ENCODE measurements at regions not wholly inside any gene's neighbourhood (a gene's known extent, or its start where the extent isn't known, plus 50 kb on each side); places are given as distances from the start of the nearest gene placed in this dataset.
"Not testable (repeated sequence)": the region's sequence is repeated elsewhere in the genome, so short reads cannot be mapped to it uniquely, and the experiment has no call there.

DNA sequence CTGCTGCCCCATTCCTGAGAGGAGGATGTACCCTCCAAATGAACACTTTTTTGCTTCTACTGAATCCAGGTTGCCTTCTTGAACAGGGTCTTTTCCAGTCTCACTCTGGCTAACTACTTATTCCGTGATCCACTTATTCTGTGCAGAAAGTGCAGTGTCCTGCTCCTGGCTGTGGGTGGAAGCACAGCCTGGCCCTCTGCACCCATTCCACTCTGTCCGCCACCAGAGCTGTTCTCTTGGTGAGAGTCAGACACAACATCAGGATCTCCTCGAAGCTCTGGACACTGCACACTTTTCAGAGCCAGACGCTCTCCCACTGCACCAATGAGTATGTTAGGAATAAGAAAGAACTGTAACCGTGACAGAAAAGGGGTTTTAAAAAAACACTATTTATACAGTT lies 174.2 kb downstream of the MCHR2 start:
- TF ChIP-seq SUZ12 (IDR thresholded peaks at IDR 0.05; ENCODE audit: extremely low read depth, insufficient read depth, insufficient read length) (no peak), ZNF274 (IDR thresholded peaks at IDR 0.05; ENCODE audit: low read depth, low read length) (no peak), YY1 (IDR thresholded peaks at IDR 0.05; ENCODE audit: insufficient read depth, insufficient read length) (no peak)
- no peak overlapping the region for H3K4me3 ChIP-seq (ENCODE audit: insufficient read length, low read depth)
- no peak for DNase-seq (ENCODE audit: low read depth, low spot score)
- H3K9me3 ChIP-seq (ENCODE audit: insufficient read depth, low read length), result no peaks in the 10 kb centered on the region
- no peaks in the 10 kb centered on the region for H3K27me3 ChIP-seq (ENCODE audit: insufficient read depth, insufficient read length)
- H3K9ac ChIP-seq (ENCODE audit: insufficient read length, low read depth), result no peak overlapping the region
- H3K36me3 ChIP-seq (ENCODE audit: insufficient read depth, insufficient read length, low read length), result no peaks in the 10 kb centered on the region
- H3K4me1 ChIP-seq (ENCODE audit: insufficient read depth, insufficient read length), result no peaks in the 10 kb centered on the region

DNA sequence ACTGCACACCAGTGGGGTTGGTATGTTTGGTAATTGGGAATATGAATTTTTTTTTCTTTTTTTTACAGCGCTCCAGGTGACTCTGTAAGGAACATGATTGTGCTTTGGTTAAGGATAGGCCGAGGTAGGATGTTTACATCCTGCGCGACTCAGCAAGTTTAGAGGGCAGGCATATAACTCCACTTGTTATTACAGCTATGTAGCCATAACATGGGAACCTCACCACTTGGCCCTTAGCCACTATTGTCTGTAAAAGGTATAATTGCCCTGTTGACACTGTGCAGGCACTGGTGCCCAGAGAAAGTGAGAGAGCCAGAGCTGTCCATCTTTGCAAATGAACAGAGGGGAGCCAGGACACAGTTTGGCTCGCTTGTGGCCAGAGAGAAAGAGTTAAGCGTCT lies 172.9 kb downstream of the MCHR2 start:
- no peak for TF ChIP-seq ZNF274 (IDR thresholded peaks at IDR 0.05; ENCODE audit: low read depth, low read length)
- no peak for TF ChIP-seq SUZ12 (IDR thresholded peaks at IDR 0.05; ENCODE audit: extremely low read depth, insufficient read depth, insufficient read length)
- no peak for TF ChIP-seq YY1 (IDR thresholded peaks at IDR 0.05; ENCODE audit: insufficient read depth, insufficient read length)
- Histone ChIP-seq H3K4me1 (ENCODE audit: insufficient read depth, insufficient read length) (no peaks in the 10 kb centered on the region), H3K4me3 (ENCODE audit: insufficient read length, low read depth) (no peak overlapping the region), H3K36me3 (ENCODE audit: insufficient read depth, insufficient read length, low read length) (no peaks in the 10 kb centered on the region), H3K9me3 (ENCODE audit: insufficient read depth, low read length) (no peaks in the 10 kb centered on the region), H3K27me3 (ENCODE audit: insufficient read depth, insufficient read length) (no peaks in the 10 kb centered on the region), H3K9ac (ENCODE audit: insufficient read length, low read depth) (no peak overlapping the region)
- no peak for DNase-seq (ENCODE audit: low read depth, low spot score)

DNA sequence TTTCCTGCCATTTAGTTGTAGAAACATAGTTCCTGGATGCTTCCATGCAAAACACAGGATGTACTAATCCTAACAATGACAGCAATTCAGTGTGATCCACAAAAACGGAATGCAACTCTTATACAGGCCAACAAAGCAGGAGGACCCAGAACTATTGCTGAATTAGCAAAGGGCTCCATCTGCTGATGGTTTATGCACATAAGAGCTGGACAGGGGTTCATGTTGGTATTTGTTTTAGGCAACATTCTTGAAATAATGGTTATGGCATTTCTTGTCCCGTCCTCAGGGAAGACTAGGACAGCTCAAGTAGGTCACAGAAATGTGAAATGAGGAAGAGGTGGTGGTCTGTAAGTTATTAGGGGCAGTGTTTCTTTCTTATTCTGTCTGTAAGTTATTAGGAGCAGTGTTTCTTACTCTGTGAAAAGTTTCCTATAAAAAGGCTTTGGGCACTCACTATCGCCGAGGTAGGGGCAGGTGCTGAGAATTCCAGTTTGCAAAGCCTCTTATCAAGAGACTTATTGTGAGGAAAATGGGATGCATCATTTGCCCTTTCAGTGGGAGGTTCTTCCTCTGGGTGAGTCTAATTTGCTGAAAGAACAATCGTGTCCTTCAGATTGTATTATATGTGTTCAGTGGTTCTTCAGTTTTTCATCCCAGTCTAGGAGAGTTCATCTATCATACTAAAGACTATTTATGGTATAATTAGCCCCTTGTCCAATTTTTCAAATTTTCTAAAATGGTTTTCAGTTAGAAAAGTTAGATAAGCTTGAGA lies 171.1 kb downstream of the MCHR2 start:
- Histone ChIP-seq H3K4me3 (ENCODE audit: insufficient read length, low read depth) (peak overlapping the region; percentile 24), H3K9ac (ENCODE audit: insufficient read length, low read depth) (no peak overlapping the region), H3K27me3 (ENCODE audit: insufficient read depth, insufficient read length) (no peaks in the 10 kb centered on the region), H3K36me3 (ENCODE audit: insufficient read depth, insufficient read length, low read length) (no peaks in the 10 kb centered on the region), H3K9me3 (ENCODE audit: insufficient read depth, low read length) (no peaks in the 10 kb centered on the region), H3K4me1 (ENCODE audit: insufficient read depth, insufficient read length) (no peaks in the 10 kb centered on the region)
- TF ChIP-seq SUZ12 (IDR thresholded peaks at IDR 0.05; ENCODE audit: extremely low read depth, insufficient read depth, insufficient read length) (no peak), YY1 (IDR thresholded peaks at IDR 0.05; ENCODE audit: insufficient read depth, insufficient read length) (no peak), ZNF274 (IDR thresholded peaks at IDR 0.05; ENCODE audit: low read depth, low read length) (no peak)
- no peak for DNase-seq (ENCODE audit: low read depth, low spot score)

DNA sequence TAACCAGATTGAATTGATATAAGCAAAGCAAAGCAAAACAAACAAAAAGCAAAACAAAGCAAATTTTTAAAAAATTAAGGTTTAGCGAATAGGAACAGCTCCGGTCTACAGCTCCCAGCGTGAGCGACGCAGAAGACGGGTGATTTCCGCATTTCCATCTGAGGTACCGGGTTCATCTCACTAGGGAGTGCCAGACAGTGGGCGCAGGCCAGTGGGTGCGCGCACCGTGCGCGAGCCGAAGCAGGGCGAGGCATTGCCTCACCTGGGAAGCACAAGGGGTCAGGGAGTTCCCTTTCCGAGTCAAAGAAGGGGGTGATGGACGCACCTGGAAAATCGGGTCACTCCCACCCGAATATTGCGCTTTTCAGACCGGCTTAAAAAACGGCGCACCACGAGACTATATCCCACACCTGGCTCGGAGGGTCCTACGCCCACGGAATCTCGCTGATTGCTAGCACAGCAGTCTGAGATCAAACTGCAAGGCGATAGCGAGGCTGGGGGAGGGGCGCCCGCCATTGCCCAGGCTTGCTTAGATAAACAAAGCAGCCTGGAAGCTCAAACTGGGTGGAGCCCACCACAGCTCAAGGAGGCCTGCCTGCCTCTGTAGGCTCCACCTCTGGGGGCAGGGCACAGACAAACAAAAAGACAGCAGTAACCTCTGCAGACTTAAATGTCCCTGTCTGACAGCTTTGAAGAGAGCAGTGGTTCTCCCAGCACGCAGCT lies 170.3 kb downstream of the MCHR2 start:
- H3K9ac ChIP-seq (ENCODE audit: insufficient read length, low read depth); DNase-seq (ENCODE audit: low read depth, low spot score); H3K36me3 ChIP-seq (ENCODE audit: insufficient read depth, insufficient read length, low read length); H3K9me3 ChIP-seq (ENCODE audit: insufficient read depth, low read length); H3K27me3 ChIP-seq (ENCODE audit: insufficient read depth, insufficient read length); H3K4me1 ChIP-seq (ENCODE audit: insufficient read depth, insufficient read length): not testable (repeated sequence)
- H3K4me3 ChIP-seq (ENCODE audit: insufficient read length, low read depth), result peak overlapping the region; percentile 24

DNA sequence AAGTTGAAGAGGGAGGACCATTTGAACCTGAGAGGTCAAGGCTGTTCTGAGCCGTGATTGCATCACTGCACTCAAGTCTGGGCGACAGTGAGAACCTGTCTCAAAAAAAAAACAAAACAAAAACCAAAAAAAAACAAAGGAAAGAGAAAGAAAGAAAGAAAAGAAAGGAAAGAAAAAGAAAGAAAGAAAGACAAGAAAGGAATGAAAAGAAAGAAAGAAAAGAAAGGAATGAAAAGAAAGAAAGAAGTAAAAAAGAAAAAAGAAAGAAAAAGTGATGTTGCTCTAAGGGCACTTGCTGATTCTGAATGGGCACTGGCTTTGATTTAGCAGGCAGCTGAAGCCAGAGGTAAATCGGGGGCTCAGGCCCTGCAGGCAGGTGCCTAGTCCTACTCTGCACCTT lies 161.0 kb downstream of the MCHR2 start:
- Histone ChIP-seq H3K36me3 (ENCODE audit: insufficient read depth, insufficient read length, low read length) (no peaks in the 10 kb centered on the region), H3K9ac (ENCODE audit: insufficient read length, low read depth) (no peak overlapping the region), H3K9me3 (ENCODE audit: insufficient read depth, low read length) (no peaks in the 10 kb centered on the region), H3K27me3 (ENCODE audit: insufficient read depth, insufficient read length) (no peaks in the 10 kb centered on the region), H3K4me3 (ENCODE audit: insufficient read length, low read depth) (no peak overlapping the region), H3K4me1 (ENCODE audit: insufficient read depth, insufficient read length) (no peaks in the 10 kb centered on the region)
- TF ChIP-seq ZNF274 (IDR thresholded peaks at IDR 0.05; ENCODE audit: low read depth, low read length), result no peak
- no peak for TF ChIP-seq SUZ12 (IDR thresholded peaks at IDR 0.05; ENCODE audit: extremely low read depth, insufficient read depth, insufficient read length)
- no peak for DNase-seq (ENCODE audit: low read depth, low spot score)

DNA sequence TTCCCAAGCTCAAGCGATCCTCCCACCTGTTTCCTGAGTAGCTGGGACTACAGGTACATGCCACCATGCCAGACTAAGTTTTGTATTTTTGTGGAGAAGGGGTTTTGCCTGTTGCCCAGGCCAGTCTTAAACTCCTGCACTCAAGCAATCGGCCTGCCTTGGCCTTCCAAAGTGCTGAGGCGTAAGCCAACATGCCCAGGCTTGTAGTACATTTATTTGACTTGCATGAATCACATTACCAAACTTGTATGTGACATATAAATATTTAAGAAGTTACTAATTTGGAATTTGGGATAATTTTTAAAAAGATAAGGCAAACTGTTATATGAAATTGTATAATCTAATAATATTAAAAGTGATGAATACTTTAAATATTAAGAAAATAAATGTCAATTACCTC lies 157.6 kb downstream of the MCHR2 start:
- Histone ChIP-seq H3K9ac (ENCODE audit: insufficient read length, low read depth) (no peak overlapping the region), H3K4me3 (ENCODE audit: insufficient read length, low read depth) (no peak overlapping the region), H3K36me3 (ENCODE audit: insufficient read depth, insufficient read length, low read length) (no peaks in the 10 kb centered on the region), H3K9me3 (ENCODE audit: insufficient read depth, low read length) (no peaks in the 10 kb centered on the region), H3K27me3 (ENCODE audit: insufficient read depth, insufficient read length) (no peaks in the 10 kb centered on the region), H3K4me1 (ENCODE audit: insufficient read depth, insufficient read length) (no peaks in the 10 kb centered on the region)
- no peak for TF ChIP-seq ZNF274 (IDR thresholded peaks at IDR 0.05; ENCODE audit: low read depth, low read length)
- TF ChIP-seq YY1 (IDR thresholded peaks at IDR 0.05; ENCODE audit: insufficient read depth, insufficient read length), result no peak
- TF ChIP-seq SUZ12 (IDR thresholded peaks at IDR 0.05; ENCODE audit: extremely low read depth, insufficient read depth, insufficient read length), result no peak
- DNase-seq (ENCODE audit: low read depth, low spot score), result no peak

GRCh38 chr6:99838607-99839006 lies 155.4 kb downstream of the MCHR2 start:
- Histone ChIP-seq H3K9me3 (ENCODE audit: insufficient read depth, low read length) (no peaks in the 10 kb centered on the region), H3K9ac (ENCODE audit: insufficient read length, low read depth) (no peak overlapping the region), H3K27me3 (ENCODE audit: insufficient read depth, insufficient read length) (no peaks in the 10 kb centered on the region), H3K36me3 (ENCODE audit: insufficient read depth, insufficient read length, low read length) (no peaks in the 10 kb centered on the region), H3K4me1 (ENCODE audit: insufficient read depth, insufficient read length) (no peaks in the 10 kb centered on the region), H3K4me3 (ENCODE audit: insufficient read length, low read depth) (no peak overlapping the region)
- DNase-seq (ENCODE audit: low read depth, low spot score), result no peak
- TF ChIP-seq ZNF274 (IDR thresholded peaks at IDR 0.05; ENCODE audit: low read depth, low read length), result no peak
- TF ChIP-seq SUZ12 (IDR thresholded peaks at IDR 0.05; ENCODE audit: extremely low read depth, insufficient read depth, insufficient read length), result no peak
- no peak for TF ChIP-seq YY1 (IDR thresholded peaks at IDR 0.05; ENCODE audit: insufficient read depth, insufficient read length)
